ENCODE measurements at regions not wholly inside any gene's neighbourhood (a gene's known extent, or its start where the extent isn't known, plus 50 kb on each side); places are given as distances from the start of the nearest gene placed in this dataset.

DNA sequence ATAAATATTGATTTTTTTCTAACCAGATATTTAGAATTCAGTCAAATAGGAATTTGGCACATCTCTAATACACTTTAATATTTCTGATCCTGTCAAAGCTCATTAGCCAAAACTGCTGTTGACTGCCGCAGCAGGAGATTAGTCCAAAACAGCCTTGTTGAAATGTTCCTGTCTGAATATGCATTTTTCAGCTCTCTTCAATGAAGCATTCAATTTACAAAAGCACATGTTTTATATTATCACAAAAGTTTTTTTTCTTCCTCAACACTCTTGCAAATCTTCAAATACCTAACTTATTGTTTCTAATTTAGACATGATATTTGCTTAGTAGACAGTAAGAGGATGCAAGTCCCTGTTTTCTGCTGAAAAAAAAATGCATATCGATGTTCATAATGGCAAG lies 140.9 kb downstream of the SPATA18 start:
- CTCF ChIA-PET = no interaction called here

DNA sequence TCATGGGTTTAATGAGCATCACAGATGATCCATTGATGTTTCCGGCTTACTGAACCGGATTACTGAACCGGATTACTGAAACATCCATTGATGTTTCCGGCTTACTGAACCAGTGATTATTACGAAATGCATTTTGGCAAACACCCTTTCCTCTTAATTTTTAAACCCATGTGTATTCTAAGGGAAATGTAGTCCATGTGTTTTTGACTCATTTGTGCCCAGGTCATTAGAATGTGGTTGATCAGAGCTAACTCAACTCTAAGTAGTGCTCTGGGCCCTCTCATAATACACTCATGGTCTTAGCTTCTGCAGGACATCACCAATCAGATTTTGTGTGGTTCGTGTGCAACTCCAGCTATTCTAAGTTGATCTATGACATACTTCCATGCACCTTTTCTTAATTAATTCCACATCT lies 141.6 kb downstream of the SPATA18 start:
- H3K4me3 ChIP-seq (ENCODE audit: low read depth, low read length) = no peak overlapping the region
- TF ChIP-seq, protein P1, sequence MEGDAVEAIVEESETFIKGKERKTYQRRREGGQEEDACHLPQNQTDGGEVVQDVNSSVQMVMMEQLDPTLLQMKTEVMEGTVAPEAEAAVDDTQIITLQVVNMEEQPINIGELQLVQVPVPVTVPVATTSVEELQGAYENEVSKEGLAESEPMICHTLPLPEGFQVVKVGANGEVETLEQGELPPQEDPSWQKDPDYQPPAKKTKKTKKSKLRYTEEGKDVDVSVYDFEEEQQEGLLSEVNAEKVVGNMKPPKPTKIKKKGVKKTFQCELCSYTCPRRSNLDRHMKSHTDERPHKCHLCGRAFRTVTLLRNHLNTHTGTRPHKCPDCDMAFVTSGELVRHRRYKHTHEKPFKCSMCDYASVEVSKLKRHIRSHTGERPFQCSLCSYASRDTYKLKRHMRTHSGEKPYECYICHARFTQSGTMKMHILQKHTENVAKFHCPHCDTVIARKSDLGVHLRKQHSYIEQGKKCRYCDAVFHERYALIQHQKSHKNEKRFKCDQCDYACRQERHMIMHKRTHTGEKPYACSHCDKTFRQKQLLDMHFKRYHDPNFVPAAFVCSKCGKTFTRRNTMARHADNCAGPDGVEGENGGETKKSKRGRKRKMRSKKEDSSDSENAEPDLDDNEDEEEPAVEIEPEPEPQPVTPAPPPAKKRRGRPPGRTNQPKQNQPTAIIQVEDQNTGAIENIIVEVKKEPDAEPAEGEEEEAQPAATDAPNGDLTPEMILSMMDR (IDR thresholded peaks at IDR 0.05; ENCODE audit: insufficient read depth, low read length, missing control alignments) = no peak
- no peak for DNase-seq (ENCODE audit: low read depth, low spot score)
- CTCF ChIA-PET = no interaction called here
- POLR2A ChIA-PET = no interaction called here

More for the DNA sequence above, 140.9 kb downstream of the SPATA18 start:
- DNase-seq (ENCODE audit: low read depth, low spot score) = no peak
- POLR2A ChIA-PET = no interaction called here
- H3K4me3 ChIP-seq (ENCODE audit: low read depth, low read length) = no peak overlapping the region
- TF ChIP-seq, protein P1 (IDR thresholded peaks at IDR 0.05; ENCODE audit: insufficient read depth, low read length, missing control alignments) = no peak

DNA sequence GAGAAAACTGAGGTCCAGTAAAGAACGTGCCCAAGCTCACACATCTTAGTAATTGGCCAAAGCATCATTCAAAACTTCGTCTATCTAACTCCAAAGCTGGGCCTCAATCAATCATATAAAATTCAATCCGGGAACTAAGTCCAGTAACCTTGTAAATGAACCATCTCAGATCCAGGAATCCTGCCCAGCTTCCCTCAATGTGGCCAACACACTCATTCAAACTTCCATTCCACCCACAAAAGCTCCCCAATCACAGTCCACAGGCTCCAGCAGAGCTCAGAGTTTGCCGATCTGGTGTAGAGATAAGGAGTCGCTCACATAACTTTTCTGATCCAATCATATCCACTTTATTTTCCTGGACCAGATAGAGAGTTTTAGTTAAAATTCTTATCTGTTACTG lies 144.8 kb downstream of the SPATA18 start:
- ChIA-PET CTCF (no interaction called here), POLR2A (no interaction called here)
- no peak for DNase-seq (ENCODE audit: low read depth, low spot score)
- H3K4me3 ChIP-seq (ENCODE audit: low read depth, low read length) = no peak overlapping the region
- TF ChIP-seq, protein P1 (IDR thresholded peaks at IDR 0.05; ENCODE audit: insufficient read depth, low read length, missing control alignments) = no peak

DNA sequence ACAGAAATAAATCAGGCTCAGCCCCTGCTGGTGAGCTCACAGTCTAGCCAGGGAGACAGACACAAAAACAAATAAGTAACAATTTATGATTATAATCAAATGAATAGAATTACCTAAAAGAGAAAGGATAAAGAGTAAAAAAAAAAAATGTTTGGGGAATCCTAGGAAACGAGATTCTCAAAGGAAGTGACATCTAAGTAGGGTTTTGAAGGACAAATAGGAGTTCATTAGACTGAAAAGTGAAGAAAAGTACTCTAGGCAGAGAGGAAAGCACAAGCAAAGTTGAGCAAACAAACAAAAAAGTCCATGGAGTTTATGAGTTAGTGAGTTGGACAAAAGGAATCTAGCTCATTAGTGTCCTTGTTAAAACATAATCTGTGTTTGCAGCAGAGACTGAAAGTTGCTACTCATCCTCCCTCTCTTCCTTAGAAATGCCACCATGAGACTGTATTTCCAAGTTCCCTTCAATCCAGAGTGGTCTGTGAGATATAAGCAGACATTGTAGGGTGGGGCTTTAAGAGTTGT lies 145.6 kb downstream of the SPATA18 start:
- CTCF ChIA-PET = no interaction called here
- POLR2A ChIA-PET = no interaction called here
- no peak overlapping the region for H3K4me3 ChIP-seq (ENCODE audit: low read depth, low read length)
- DNase-seq (ENCODE audit: low read depth, low spot score) = no peak
- TF ChIP-seq, protein P1 (IDR thresholded peaks at IDR 0.05; ENCODE audit: insufficient read depth, low read length, missing control alignments) = no peak

DNA sequence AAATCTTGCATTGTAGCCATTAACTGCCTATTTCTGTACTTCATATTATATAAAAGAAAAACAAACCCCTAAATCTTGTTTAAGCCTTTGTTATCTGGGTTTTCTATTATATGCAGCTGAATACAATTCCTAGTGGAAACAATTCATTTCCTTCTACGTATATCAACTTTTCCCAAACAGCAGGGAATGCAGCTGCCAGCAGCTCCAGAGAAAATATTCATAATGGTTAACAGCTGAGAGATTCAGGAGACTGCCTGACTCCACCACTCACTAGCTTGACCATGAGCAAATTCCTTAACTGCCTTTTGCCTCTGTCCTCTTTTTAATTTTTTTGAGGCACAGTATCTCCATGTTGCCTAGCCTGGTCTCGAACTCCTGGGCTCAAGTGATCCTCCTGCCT lies 146.2 kb downstream of the SPATA18 start:
- POLR2A ChIA-PET = no interaction called here
- no peak for DNase-seq (ENCODE audit: low read depth, low spot score)
- CTCF ChIA-PET = no interaction called here
- TF ChIP-seq, protein P1 (IDR thresholded peaks at IDR 0.05; ENCODE audit: insufficient read depth, low read length, missing control alignments) = no peak
- no peak overlapping the region for H3K4me3 ChIP-seq (ENCODE audit: low read depth, low read length)

DNA sequence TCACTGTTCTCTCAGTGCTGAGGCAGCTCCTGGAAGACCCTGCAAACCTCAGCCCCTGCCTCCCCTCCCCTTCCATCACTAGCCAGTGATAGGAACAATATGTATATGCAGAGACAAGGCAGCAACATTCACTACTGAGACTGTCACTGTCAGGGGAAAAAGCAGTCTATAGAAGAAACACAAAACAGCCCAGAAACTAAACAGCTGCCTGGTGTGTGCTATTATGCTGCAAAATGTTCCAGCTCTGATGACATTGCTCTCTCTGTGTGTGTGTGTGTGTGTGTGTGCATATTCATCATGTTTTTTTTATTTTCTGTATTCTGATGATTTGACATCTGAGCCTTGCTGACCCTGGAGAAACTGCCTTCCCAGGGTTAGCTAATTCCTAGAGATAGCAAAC lies 147.2 kb downstream of the SPATA18 start:
- POLR2A ChIA-PET = no interaction called here
- no peak overlapping the region for H3K4me3 ChIP-seq (ENCODE audit: low read depth, low read length)
- TF ChIP-seq, protein P1 (IDR thresholded peaks at IDR 0.05; ENCODE audit: insufficient read depth, low read length, missing control alignments) = no peak
- no peak for DNase-seq (ENCODE audit: low read depth, low spot score)
- CTCF ChIA-PET = no interaction called here
